Fibroblast of pulmonary artery (primary cell): ENCODE measurements at regions not wholly inside any gene's neighbourhood (a gene's known extent, or its start where the extent isn't known, plus 50 kb on each side); places are given as distances from the start of the nearest gene placed in this dataset.

Experiments
- DNase-seq: peaks from one replicate; pipeline ENCODE4 v3.0.0-alpha.2; 2010; ENCODE audit warnings: low read depth
- H3K4me3 ChIP-seq: replicated peaks from 2 replicates; pipeline ENCODE4 v1.5.1; 2011; ENCODE audit warnings: low read depth, mild to moderate bottlenecking, control low read depth, low read length, moderate library complexity
- CTCF ChIP-seq: IDR thresholded peaks from 2 replicates; pipeline ENCODE4 v1.5.1; 2011; ENCODE audit warnings: mild to moderate bottlenecking, control low read depth, low read length, inconsistent platforms; ENCODE audit errors: missing control alignments

- no peak for DNase-seq
- H3K4me3 ChIP-seq = no peak overlapping the region
- no peak for TF ChIP-seq CTCF
These were observed 930.5 kb downstream of the ADGRL2 start for GRCh38 chr1:82731216-82731615.

GRCh38 chr1:82728206-82728605 lies 927.5 kb downstream of the ADGRL2 start:
- DNase-seq = no peak
- H3K4me3 ChIP-seq = no peak overlapping the region
- no peak for TF ChIP-seq CTCF

- no peak for TF ChIP-seq CTCF
- no peak for DNase-seq
- H3K4me3 ChIP-seq = no peak overlapping the region
These were observed 923.5 kb downstream of the ADGRL2 start for GRCh38 chr1:82724246-82724645.

GRCh38 chr1:82722608-82723007 lies 921.9 kb downstream of the ADGRL2 start:
- no peak overlapping the region for H3K4me3 ChIP-seq
- no peak for DNase-seq
- TF ChIP-seq CTCF = no peak

GRCh38 chr1:82721702-82722101 lies 921.0 kb downstream of the ADGRL2 start:
- TF ChIP-seq CTCF = no peak
- H3K4me3 ChIP-seq = no peak overlapping the region
- no peak for DNase-seq

GRCh38 chr1:82718719-82719419 lies 918.1 kb downstream of the ADGRL2 start:
- no peak for DNase-seq
- TF ChIP-seq CTCF = no peak
- no peak overlapping the region for H3K4me3 ChIP-seq

GRCh38 chr1:82710091-82710490 lies 909.4 kb downstream of the ADGRL2 start:
- no peak overlapping the region for H3K4me3 ChIP-seq

More at GRCh38 chr1:82710091-82710490, 909.4 kb downstream of the ADGRL2 start:
- peak; percentile 17 for DNase-seq
- no peak for TF ChIP-seq CTCF
